ENCODE measurements at regions not wholly inside any gene's neighbourhood (a gene's known extent, or its start where the extent isn't known, plus 50 kb on each side); places are given as distances from the start of the nearest gene placed in this dataset.

DNA sequence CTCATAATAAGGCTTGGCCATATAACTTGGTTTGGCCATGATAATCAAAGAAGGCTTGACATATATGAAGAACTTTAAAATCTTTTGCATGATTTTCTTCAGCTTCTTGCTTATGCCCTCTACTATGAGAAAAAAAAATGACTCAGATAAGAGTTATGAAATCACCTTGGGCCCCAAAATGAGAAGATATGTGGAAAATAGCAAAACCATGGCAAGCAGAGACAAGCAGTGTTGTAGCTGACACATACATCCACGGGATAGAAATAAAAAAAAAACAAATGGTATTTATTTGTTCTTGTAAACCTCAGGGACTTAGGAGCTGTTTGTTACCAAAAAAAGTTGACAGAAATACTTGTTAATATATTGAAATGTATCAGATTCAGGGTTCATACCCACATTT, 614.8 kb upstream of the BCHE start:
- TF ChIP-seq, protein P1, sequence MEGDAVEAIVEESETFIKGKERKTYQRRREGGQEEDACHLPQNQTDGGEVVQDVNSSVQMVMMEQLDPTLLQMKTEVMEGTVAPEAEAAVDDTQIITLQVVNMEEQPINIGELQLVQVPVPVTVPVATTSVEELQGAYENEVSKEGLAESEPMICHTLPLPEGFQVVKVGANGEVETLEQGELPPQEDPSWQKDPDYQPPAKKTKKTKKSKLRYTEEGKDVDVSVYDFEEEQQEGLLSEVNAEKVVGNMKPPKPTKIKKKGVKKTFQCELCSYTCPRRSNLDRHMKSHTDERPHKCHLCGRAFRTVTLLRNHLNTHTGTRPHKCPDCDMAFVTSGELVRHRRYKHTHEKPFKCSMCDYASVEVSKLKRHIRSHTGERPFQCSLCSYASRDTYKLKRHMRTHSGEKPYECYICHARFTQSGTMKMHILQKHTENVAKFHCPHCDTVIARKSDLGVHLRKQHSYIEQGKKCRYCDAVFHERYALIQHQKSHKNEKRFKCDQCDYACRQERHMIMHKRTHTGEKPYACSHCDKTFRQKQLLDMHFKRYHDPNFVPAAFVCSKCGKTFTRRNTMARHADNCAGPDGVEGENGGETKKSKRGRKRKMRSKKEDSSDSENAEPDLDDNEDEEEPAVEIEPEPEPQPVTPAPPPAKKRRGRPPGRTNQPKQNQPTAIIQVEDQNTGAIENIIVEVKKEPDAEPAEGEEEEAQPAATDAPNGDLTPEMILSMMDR (IDR thresholded peaks at IDR 0.05), result no peak
- no peak for TF ChIP-seq POLR2AphosphoS5 (IDR thresholded peaks at IDR 0.05; ENCODE audit: insufficient read depth in 1 of 2, low read depth in 1 of 2)

Measured in vagina (tissue), 2 donors.